A673 (cell line): ENCODE measurements at regions not wholly inside any gene's neighbourhood (a gene's known extent, or its start where the extent isn't known, plus 50 kb on each side); places are given as distances from the start of the nearest gene placed in this dataset.

Experiments used
- BruUV-seq: library from RNA; stranded (reverse); fragments of 400-500 nt; replicated peaks from 2 replicates; lab custom pipeline; 2021; lab: Mats Ljungman, UMichigan
- CTCF ChIA-PET: fragments of 300-600 bp; sonication (Branson Sonifier 250); formaldehyde crosslinking; loops from one replicate; lab custom pipeline; 2022; ENCODE audit warnings: antibody characterized with exemption; lab: Charles Lee
- POLR2A ChIA-PET: fragments of 300-600 bp; sonication (Branson Sonifier 250); formaldehyde crosslinking; loops from one replicate; lab custom pipeline; 2022; ENCODE audit warnings: antibody characterized with exemption; ENCODE audit not compliant: low non-redundant PET; lab: Charles Lee
- DNase-seq: peaks from one replicate; pipeline ENCODE4 v3.0.0-alpha.2; 2015; ENCODE audit warnings: low spot score
- H3K27ac ChIP-seq: fragments of 200-600 bp; sonication (generic); 2 replicates; pipeline ENCODE4 v1.5.1; 2016; ENCODE audit warnings: mixed run types, low read depth, mild to moderate bottlenecking, mixed read lengths, antibody characterized with exemption, low read length; ENCODE audit not compliant: poor library complexity, severe bottlenecking
- H3K27me3 ChIP-seq: fragments of 200-600 bp; sonication (generic); replicated peaks from 2 replicates; pipeline ENCODE4 v1.6.1; 2017; ENCODE audit warnings: mixed run types, low read depth, mild to moderate bottlenecking, mixed read lengths, antibody characterized with exemption, low read length; ENCODE audit not compliant: insufficient read depth, poor library complexity
- H3K36me3 ChIP-seq: fragments of 200-600 bp; sonication (generic); 2 replicates; pipeline ENCODE4 v1.6.1; 2016; ENCODE audit warnings: mixed run types, mild to moderate bottlenecking, mixed read lengths, antibody characterized with exemption, low read length; ENCODE audit not compliant: insufficient read depth, poor library complexity, severe bottlenecking
- H3K4me1 ChIP-seq: fragments of 200-600 bp; sonication (generic); 2 replicates; pipeline ENCODE4 v1.6.1; 2017; ENCODE audit warnings: mixed run types, mild to moderate bottlenecking, mixed read lengths, antibody characterized with exemption, low read length; ENCODE audit not compliant: insufficient read depth, poor library complexity, severe bottlenecking
- H3K4me3 ChIP-seq: fragments of 200-600 bp; sonication (generic); 2 replicates; pipeline ENCODE4 v1.5.1; 2016; ENCODE audit warnings: low read depth, mixed run types, mild to moderate bottlenecking, mixed read lengths, low read length; ENCODE audit not compliant: poor library complexity, severe bottlenecking
- H3K9me3 ChIP-seq: fragments of 200-600 bp; sonication (generic); 2 replicates; pipeline ENCODE4 v1.6.1; 2016; ENCODE audit warnings: mixed run types, low read depth, mild to moderate bottlenecking, mixed read lengths, antibody characterized with exemption, low read length; ENCODE audit not compliant: poor library complexity, severe bottlenecking
- CTCF ChIP-seq: fragments of 300-800, 200-600 bp; sonication (generic); conservative IDR thresholded peaks from 2 replicates; pipeline ENCODE4 v1.5.1; 2017; ENCODE audit warnings: low read depth, mild to moderate bottlenecking, antibody characterized with exemption, low read length, moderate library complexity, mixed read lengths
- EZH2 ChIP-seq: fragments of 200-600 bp; sonication (generic); IDR thresholded peaks from 2 replicates; pipeline ENCODE4 v1.6.1; 2017; ENCODE audit warnings: borderline replicate concordance, low read depth, mild to moderate bottlenecking, mixed read lengths, antibody characterized with exemption, low read length; ENCODE audit not compliant: poor library complexity, severe bottlenecking
- intact Hi-C: fragments of 100-400 bp; cut with micrococcal nuclease; formaldehyde crosslinking; loops from one replicate; pipeline ENCODE4 v1.10.0; 2022; ENCODE audit not compliant: unreplicated experiment

DNA sequence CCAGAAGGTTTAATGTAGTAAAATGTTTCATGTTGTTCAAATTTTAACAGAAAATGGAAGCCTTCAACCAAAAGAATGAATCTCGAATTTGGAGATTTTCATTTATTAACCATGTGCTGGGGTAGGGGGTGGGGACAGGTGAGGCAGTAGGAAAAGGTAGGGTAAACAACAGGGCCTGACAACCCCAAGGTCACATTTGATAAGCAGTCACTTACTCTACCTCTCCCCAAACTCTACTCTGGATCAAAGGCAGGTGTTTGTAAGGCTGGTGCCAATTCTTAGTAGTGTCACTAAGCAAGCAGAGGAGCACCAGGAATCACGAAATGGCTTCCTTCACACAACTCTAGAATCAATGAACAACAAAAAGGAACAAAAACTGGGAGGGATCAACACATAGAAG, 138.0 kb downstream of the ZFAND4 start:
- ChIA-PET POLR2A (no interaction called here), CTCF (no interaction called here)
- TF ChIP-seq CTCF (no peak), EZH2 (no peak)
- no peaks in the 10 kb centered on the region for H3K27me3 ChIP-seq
- no peaks in the 10 kb centered on the region for H3K4me1 ChIP-seq
- H3K36me3 ChIP-seq: no peaks in the 10 kb centered on the region
- H3K9me3 ChIP-seq: no peaks in the 10 kb centered on the region
- DNase-seq: no peak
- intact Hi-C loops: no loop called here
- no peak overlapping the region for H3K27ac ChIP-seq
- H3K4me3 ChIP-seq: no peak overlapping the region
- BruUV-seq: no TSS peak

- DNase-seq: no peak
- POLR2A ChIA-PET: no interaction called here
These were observed 140.1 kb downstream of the ZFAND4 start for GRCh38 chr10:45532480-45532879.

GRCh38 chr10:45526309-45526905, 146.2 kb downstream of the ZFAND4 start:
- H3K36me3 ChIP-seq: no peaks in the 10 kb centered on the region
- no peaks in the 10 kb centered on the region for H3K9me3 ChIP-seq
- TF ChIP-seq EZH2: no peak
- no peak for TF ChIP-seq CTCF
- H3K4me3 ChIP-seq: no peak overlapping the region
- no peaks in the 10 kb centered on the region for H3K27me3 ChIP-seq
- ChIA-PET POLR2A (no interaction called here), CTCF (no interaction called here)
- no peak for DNase-seq
- H3K27ac ChIP-seq: no peak overlapping the region
- no TSS peak for BruUV-seq
- no peaks in the 10 kb centered on the region for H3K4me1 ChIP-seq
- intact Hi-C loops: no loop called here

More at GRCh38 chr10:45532480-45532879, 140.1 kb downstream of the ZFAND4 start:
- CTCF ChIA-PET: no interaction called here
- no peaks in the 10 kb centered on the region for H3K9me3 ChIP-seq
- BruUV-seq: no TSS peak
- H3K36me3 ChIP-seq: no peaks in the 10 kb centered on the region
- no peak overlapping the region for H3K4me3 ChIP-seq
- H3K27me3 ChIP-seq: no peaks in the 10 kb centered on the region
- TF ChIP-seq CTCF (no peak), EZH2 (no peak)
- H3K27ac ChIP-seq: no peak overlapping the region
- no peaks in the 10 kb centered on the region for H3K4me1 ChIP-seq
- intact Hi-C loops: no loop called here
